Brain microvascular endothelial cell (primary cell): ENCODE measurements at regions not wholly inside any gene's neighbourhood (a gene's known extent, or its start where the extent isn't known, plus 50 kb on each side); places are given as distances from the start of the nearest gene placed in this dataset.

Experiments used
- DNase-seq: peaks from one replicate; pipeline ENCODE4 v3.0.0-alpha.2; 2020
- H3K27ac ChIP-seq: fragments of 250-450 bp; sonication (Bioruptor Pico); 2 replicates; pipeline ENCODE4 v1.5.1; 2020; ENCODE audit warnings: mild to moderate bottlenecking, moderate library complexity
- H3K27me3 ChIP-seq: fragments of 250-450 bp; sonication (Bioruptor Pico); replicated peaks from 2 replicates; pipeline ENCODE4 v1.5.1; 2020; ENCODE audit warnings: mild to moderate bottlenecking
- H3K36me3 ChIP-seq: fragments of 250-450 bp; sonication (Bioruptor Pico); replicated peaks from 2 replicates; pipeline ENCODE4 v1.5.1; 2020; ENCODE audit warnings: mild to moderate bottlenecking
- H3K4me3 ChIP-seq: 2 replicates; pipeline ENCODE4 v1.5.1; 2011; ENCODE audit warnings: low read depth, mild to moderate bottlenecking, control low read depth, low read length, moderate library complexity
- CTCF ChIP-seq: IDR thresholded peaks from 2 replicates; pipeline ENCODE4 v1.5.1; 2011; ENCODE audit warnings: low read depth, mild to moderate bottlenecking, moderate library complexity, low read length, control low read depth, inconsistent platforms; ENCODE audit errors: missing control alignments
- in situ Hi-C: cut with HindIII; loops from 2 replicates; pipeline ENCODE4 v1.10.0; 2017; ENCODE audit warnings: low sequenced_read_pairs, low pct_ligation_motif_present

GRCh38 chr4:136967069-136967468, 565.2 kb downstream of the PCDH18 start:
- H3K27ac ChIP-seq: no peak overlapping the region
- H3K4me3 ChIP-seq: no peak overlapping the region
- no peak for DNase-seq
- in situ Hi-C loops: no loop called here
- no peaks in the 10 kb centered on the region for H3K36me3 ChIP-seq
- H3K27me3 ChIP-seq: no peaks in the 10 kb centered on the region
- TF ChIP-seq CTCF: no peak

- H3K27me3 ChIP-seq: no peaks in the 10 kb centered on the region
- in situ Hi-C loops: no loop called here
- no peak for DNase-seq
- no peaks in the 10 kb centered on the region for H3K36me3 ChIP-seq
- no peak overlapping the region for H3K27ac ChIP-seq
- no peak for TF ChIP-seq CTCF
- H3K4me3 ChIP-seq: no peak overlapping the region
Observed at GRCh38 chr4:136965478-136965877, 566.8 kb downstream of the PCDH18 start.

GRCh38 chr4:136962868-136963267, 569.4 kb downstream of the PCDH18 start:
- in situ Hi-C loops: no loop called here
- TF ChIP-seq CTCF: no peak
- H3K4me3 ChIP-seq: no peak overlapping the region
- no peak for DNase-seq
- no peaks in the 10 kb centered on the region for H3K36me3 ChIP-seq
- no peak overlapping the region for H3K27ac ChIP-seq
- H3K27me3 ChIP-seq: no peaks in the 10 kb centered on the region

GRCh38 chr4:136946307-136946907, 585.9 kb downstream of the PCDH18 start:
- TF ChIP-seq CTCF: no peak
- H3K27ac ChIP-seq: no peak overlapping the region
- no peaks in the 10 kb centered on the region for H3K27me3 ChIP-seq
- no peak overlapping the region for H3K4me3 ChIP-seq
- in situ Hi-C loops: no loop called here
- no peak for DNase-seq
- no peaks in the 10 kb centered on the region for H3K36me3 ChIP-seq

GRCh38 chr4:136939781-136940180, 592.5 kb downstream of the PCDH18 start:
- in situ Hi-C loops: no loop called here
- Histone ChIP-seq H3K27ac (no peak overlapping the region), H3K36me3 (no peaks in the 10 kb centered on the region), H3K27me3 (no peaks in the 10 kb centered on the region), H3K4me3 (no peak overlapping the region)
- TF ChIP-seq CTCF: no peak
- DNase-seq: no peak

- Histone ChIP-seq H3K4me3 (no peak overlapping the region), H3K27ac (no peak overlapping the region), H3K27me3 (no peaks in the 10 kb centered on the region), H3K36me3 (no peaks in the 10 kb centered on the region)
- no peak for TF ChIP-seq CTCF
- in situ Hi-C loops: no loop called here
- no peak for DNase-seq
Observed at GRCh38 chr4:136935871-136936270, 596.4 kb downstream of the PCDH18 start.
